Omental fat pad (tissue), 3 donors: ENCODE measurements at regions not wholly inside any gene's neighbourhood (a gene's known extent, or its start where the extent isn't known, plus 50 kb on each side); places are given as distances from the start of the nearest gene placed in this dataset.
"Not testable (repeated sequence)": the region's sequence is repeated elsewhere in the genome, so short reads cannot be mapped to it uniquely, and the experiment has no call there.

ENCODE experiments used
- ATAC-seq: fragments of 150-250 bp; one replicate; pipeline ENCODE4 v1.9.1; 2016; ENCODE audit warnings: mild to moderate bottlenecking, moderate library complexity; ENCODE audit not compliant: low FRiP score
- DNase-seq: peaks from one replicate; pipeline ENCODE4 v3.0.0-alpha.2; 2019; ENCODE audit warnings: low spot score
- CTCF ChIP-seq, 3 donors: fragments of 450-650 bp; IDR thresholded peaks; one replicate each; pipeline ENCODE4 v1.5.1; 2016 to 2017; ENCODE audit warnings: antibody characterized with exemption in 3 of 3, mild to moderate bottlenecking in 3 of 3, moderate library complexity in 2 of 3

- no peak for DNase-seq
- no peak for ATAC-seq
- TF ChIP-seq CTCF (IDR thresholded peaks at IDR 0.05), result no peak
These were observed 420.6 kb upstream of the DEPDC1 start for GRCh38 chr1:68917456-68917855.

GRCh38 chr1:68918563-68918962 lies 421.7 kb upstream of the DEPDC1 start:
- no peak for TF ChIP-seq CTCF (IDR thresholded peaks at IDR 0.05)
- no peak for ATAC-seq
- DNase-seq, result no peak

- TF ChIP-seq CTCF (IDR thresholded peaks at IDR 0.05), result no peak
- ATAC-seq, result peak; percentile 34
- no peak for DNase-seq
These were observed 422.2 kb upstream of the DEPDC1 start for GRCh38 chr1:68919075-68919474.

GRCh38 chr1:68923475-68924088 lies 426.7 kb upstream of the DEPDC1 start:
- not testable (repeated sequence) for DNase-seq, ATAC-seq

GRCh38 chr1:68930101-68930500 lies 433.2 kb upstream of the DEPDC1 start:
- DNase-seq (no peak), ATAC-seq (no peak)
- no peak for TF ChIP-seq CTCF (IDR thresholded peaks at IDR 0.05)

GRCh38 chr1:68936530-68936929 lies 439.6 kb upstream of the DEPDC1 start:
- no peak for ATAC-seq
- TF ChIP-seq CTCF (IDR thresholded peaks at IDR 0.05), result no peak
- DNase-seq, result no peak

GRCh38 chr1:68938051-68938666 lies 441.3 kb upstream of the DEPDC1 start:
- no peak for TF ChIP-seq CTCF (IDR thresholded peaks at IDR 0.05)
- DNase-seq (no peak), ATAC-seq (no peak)
